ENCODE measurements at regions not wholly inside any gene's neighbourhood (a gene's known extent, or its start where the extent isn't known, plus 50 kb on each side); places are given as distances from the start of the nearest gene placed in this dataset.

GRCh38 chr12:65630555-65630954 lies 193.7 kb upstream of the HMGA2 start:
- no peak for DNase-seq (ENCODE audit: low spot score)

- DNase-seq (ENCODE audit: low spot score): peak; percentile 100
These were observed 192.6 kb upstream of the HMGA2 start for GRCh38 chr12:65631621-65632111.

GRCh38 chr12:65632131-65632855 lies 192.0 kb upstream of the HMGA2 start:
- peak; percentile 91 for DNase-seq (ENCODE audit: low spot score)

GRCh38 chr12:65634061-65634460 lies 190.2 kb upstream of the HMGA2 start:
- DNase-seq (ENCODE audit: low spot score): no peak

GRCh38 chr12:65634626-65635331 lies 189.5 kb upstream of the HMGA2 start:
- peak; percentile 79 for DNase-seq (ENCODE audit: low spot score)

GRCh38 chr12:65636436-65636835 lies 187.8 kb upstream of the HMGA2 start:
- no peak for DNase-seq (ENCODE audit: low spot score)

GRCh38 chr12:65637150-65637549 lies 187.1 kb upstream of the HMGA2 start:
- peak; percentile 51 for DNase-seq (ENCODE audit: low spot score)

GRCh38 chr12:65637774-65638173 lies 186.5 kb upstream of the HMGA2 start:
- peak; percentile 91 for DNase-seq (ENCODE audit: low spot score)

- peak; percentile 92 for DNase-seq (ENCODE audit: low spot score)
These were observed 186.0 kb upstream of the HMGA2 start for GRCh38 chr12:65638324-65638723.

GRCh38 chr12:65640489-65640901 lies 183.8 kb upstream of the HMGA2 start:
- peak; percentile 91 for DNase-seq (ENCODE audit: low spot score)

- DNase-seq (ENCODE audit: low spot score): peak; percentile 100
These were observed 182.1 kb upstream of the HMGA2 start for GRCh38 chr12:65642061-65642661.

- peak; percentile 86 for DNase-seq (ENCODE audit: low spot score)
These were observed 181.1 kb upstream of the HMGA2 start for GRCh38 chr12:65643171-65643570.

- peak; percentile 99 for DNase-seq (ENCODE audit: low spot score)
These were observed 180.5 kb upstream of the HMGA2 start for GRCh38 chr12:65643595-65644386.

- peak; percentile 79 for DNase-seq (ENCODE audit: low spot score)
These were observed 178.1 kb upstream of the HMGA2 start for GRCh38 chr12:65646127-65646643.

GRCh38 chr12:65647074-65647473 lies 177.2 kb upstream of the HMGA2 start:
- peak; percentile 88 for DNase-seq (ENCODE audit: low spot score)

GRCh38 chr12:65648461-65648860 lies 175.8 kb upstream of the HMGA2 start:
- DNase-seq (ENCODE audit: low spot score): peak; percentile 73

GRCh38 chr12:65649126-65649525 lies 175.2 kb upstream of the HMGA2 start:
- DNase-seq (ENCODE audit: low spot score): peak; percentile 100

GRCh38 chr12:65651060-65651459 lies 173.2 kb upstream of the HMGA2 start:
- peak; percentile 62 for DNase-seq (ENCODE audit: low spot score)

GRCh38 chr12:65653321-65653720 lies 171.0 kb upstream of the HMGA2 start:
- DNase-seq (ENCODE audit: low spot score): peak; percentile 96

GRCh38 chr12:65653946-65654629 lies 170.2 kb upstream of the HMGA2 start:
- peak; percentile 75 for DNase-seq (ENCODE audit: low spot score)

GRCh38 chr12:65655074-65655493 lies 169.2 kb upstream of the HMGA2 start:
- peak; percentile 99 for DNase-seq (ENCODE audit: low spot score)

Measured in RKO (cell line).